Dedifferentiated amniotic fluid mesenchymal stem cell (primary cell): ENCODE measurements at regions not wholly inside any gene's neighbourhood (a gene's known extent, or its start where the extent isn't known, plus 50 kb on each side); places are given as distances from the start of the nearest gene placed in this dataset.

Source experiments
- DNase-seq: peaks from one replicate; pipeline ENCODE4 v3.0.0-alpha.2; 2016; ENCODE audit errors: extremely low spot score

- no peak for DNase-seq
Observed at GRCh38 chr1:221430152-221430960, 311.5 kb downstream of the DUSP10 start.

GRCh38 chr1:221431068-221431651 lies 310.7 kb downstream of the DUSP10 start:
- peak; percentile 42 for DNase-seq

- no peak for DNase-seq
Observed at GRCh38 chr1:221431961-221432360, 309.9 kb downstream of the DUSP10 start.

- peak; percentile 79 for DNase-seq
Observed at GRCh38 chr1:221435504-221435904, 306.4 kb downstream of the DUSP10 start.

GRCh38 chr1:221437171-221437570 lies 304.7 kb downstream of the DUSP10 start:
- DNase-seq = no peak

- DNase-seq = peak; percentile 49
Observed at GRCh38 chr1:221437926-221438325, 304.0 kb downstream of the DUSP10 start.

GRCh38 chr1:221439008-221439746 lies 302.7 kb downstream of the DUSP10 start:
- DNase-seq = peak; percentile 45

GRCh38 chr1:221439747-221440501 lies 302.0 kb downstream of the DUSP10 start:
- peak; percentile 95 for DNase-seq

GRCh38 chr1:221440658-221441057 lies 301.2 kb downstream of the DUSP10 start:
- DNase-seq = no peak

GRCh38 chr1:221442056-221442455 lies 299.8 kb downstream of the DUSP10 start:
- DNase-seq = no peak

GRCh38 chr1:221444346-221444745 lies 297.5 kb downstream of the DUSP10 start:
- DNase-seq = no peak

- no peak for DNase-seq
Observed at GRCh38 chr1:221448585-221449175, 293.2 kb downstream of the DUSP10 start.

- DNase-seq = no peak
Observed at GRCh38 chr1:221449194-221449593, 292.7 kb downstream of the DUSP10 start.

GRCh38 chr1:221449801-221450470 lies 292.0 kb downstream of the DUSP10 start:
- no peak for DNase-seq

GRCh38 chr1:221451741-221452140 lies 290.1 kb downstream of the DUSP10 start:
- DNase-seq = no peak

GRCh38 chr1:221454096-221454495 lies 287.8 kb downstream of the DUSP10 start:
- no peak for DNase-seq

- DNase-seq = no peak
Observed at GRCh38 chr1:221456918-221457317, 285.0 kb downstream of the DUSP10 start.

- no peak for DNase-seq
Observed at GRCh38 chr1:221457685-221458446, 284.0 kb downstream of the DUSP10 start.

GRCh38 chr1:221458447-221459156 lies 283.3 kb downstream of the DUSP10 start:
- DNase-seq = peak; percentile 90

GRCh38 chr1:221459558-221459957 lies 282.3 kb downstream of the DUSP10 start:
- no peak for DNase-seq
